Activated T-helper 17 cell treated with anti-CD3 and anti-CD28 coated beads, Interleukin-2, amount 50 U/mL, for 72 hours (primary cell): ENCODE measurements at regions not wholly inside any gene's neighbourhood (a gene's known extent, or its start where the extent isn't known, plus 50 kb on each side); places are given as distances from the start of the nearest gene placed in this dataset.
"Not testable (repeated sequence)": the region's sequence is repeated elsewhere in the genome, so short reads cannot be mapped to it uniquely, and the experiment has no call there.

Experiments used
- ATAC-seq: fragments of 150-1000 bp; cut with Tn5 transposase; replicated peaks from 2 replicates; pipeline ENCODE4 v1.10.0; 2021; ENCODE audit warnings: mild to moderate bottlenecking, moderate library complexity
- H3K27ac Mint-ChIP-seq: one replicate; pipeline ENCODE4 v1.8.0; 2022; ENCODE audit warnings: mixed read lengths
- H3K27me3 Mint-ChIP-seq: one replicate; pipeline ENCODE4 v1.8.0; 2022; ENCODE audit warnings: mixed read lengths
- H3K36me3 Mint-ChIP-seq: one replicate; pipeline ENCODE4 v1.8.0; 2022; ENCODE audit warnings: low read depth, mild to moderate bottlenecking, mixed read lengths
- H3K4me1 Mint-ChIP-seq: one replicate; pipeline ENCODE4 v1.8.0; 2022; ENCODE audit warnings: mixed read lengths
- H3K4me3 Mint-ChIP-seq: one replicate; pipeline ENCODE4 v1.8.0; 2022; ENCODE audit warnings: mild to moderate bottlenecking, mixed read lengths
- H3K9me3 Mint-ChIP-seq: one replicate; pipeline ENCODE4 v1.8.0; 2022; ENCODE audit warnings: mixed read lengths

GRCh38 chr13:109934520-109934919 lies 148.1 kb upstream of the IRS2 start:
- H3K4me1 Mint-ChIP-seq, H3K27ac Mint-ChIP-seq, H3K36me3 Mint-ChIP-seq, H3K4me3 Mint-ChIP-seq, H3K27me3 Mint-ChIP-seq, ATAC-seq, H3K9me3 Mint-ChIP-seq: not testable (repeated sequence)

- H3K4me1 Mint-ChIP-seq, result no peaks in the 10 kb centered on the region
- peaks cover 5% of the 10 kb centered on the region for H3K9me3 Mint-ChIP-seq
- ATAC-seq, result no peak
- no peaks in the 10 kb centered on the region for H3K36me3 Mint-ChIP-seq
- no peak overlapping the region for H3K27ac Mint-ChIP-seq
- H3K27me3 Mint-ChIP-seq, result peaks cover 5% of the 10 kb centered on the region
- no peak overlapping the region for H3K4me3 Mint-ChIP-seq
Measured at GRCh38 chr13:109933476-109933875, 147.1 kb upstream of the IRS2 start.

DNA sequence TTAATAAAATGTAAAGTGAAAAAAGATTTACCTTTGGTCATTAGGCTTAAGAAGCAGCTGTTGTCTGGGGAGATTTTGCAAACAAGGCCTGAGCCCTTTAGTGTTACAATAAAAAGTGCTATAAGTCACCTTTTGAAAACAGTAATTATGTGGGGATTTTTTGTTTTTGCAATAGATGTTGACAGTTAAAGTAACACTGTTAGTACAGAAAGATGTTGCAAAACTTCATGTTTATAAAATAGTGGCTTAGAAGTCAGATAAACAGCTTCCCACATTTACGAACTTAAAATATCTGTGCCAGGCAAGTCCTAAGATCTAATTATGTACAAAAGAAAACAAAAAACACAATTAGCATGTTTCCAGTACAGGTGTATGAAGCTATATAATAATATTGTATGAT lies 138.0 kb upstream of the IRS2 start:
- no peaks in the 10 kb centered on the region for H3K36me3 Mint-ChIP-seq
- no peaks in the 10 kb centered on the region for H3K9me3 Mint-ChIP-seq
- H3K4me3 Mint-ChIP-seq, result no peak overlapping the region
- H3K27me3 Mint-ChIP-seq, result peaks cover 26% of the 10 kb centered on the region
- no peaks in the 10 kb centered on the region for H3K4me1 Mint-ChIP-seq
- ATAC-seq, result no peak
- no peak overlapping the region for H3K27ac Mint-ChIP-seq

DNA sequence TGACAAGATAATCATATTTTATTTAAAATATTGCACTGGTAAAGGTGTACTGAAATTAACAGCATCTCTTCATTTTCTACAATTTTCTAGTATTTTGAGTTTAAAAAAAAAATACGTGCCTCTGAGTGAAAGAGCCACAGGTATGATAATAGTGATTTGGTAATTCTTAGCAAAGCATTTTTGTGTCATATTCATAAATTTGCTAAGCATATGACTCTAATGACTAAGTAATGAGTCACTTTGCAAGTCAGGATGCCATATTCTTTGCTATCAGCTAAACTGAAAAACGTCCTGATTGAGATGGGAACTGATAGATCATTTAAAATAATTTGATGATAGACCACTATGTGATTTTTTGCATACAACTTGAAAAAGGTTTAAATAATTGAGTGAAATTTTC lies 136.1 kb upstream of the IRS2 start:
- Mint-ChIP-seq H3K4me3 (no peak overlapping the region), H3K36me3 (no peaks in the 10 kb centered on the region), H3K4me1 (no peaks in the 10 kb centered on the region), H3K27ac (no peak overlapping the region), H3K27me3 (peaks cover 32% of the 10 kb centered on the region), H3K9me3 (no peaks in the 10 kb centered on the region)
- no peak for ATAC-seq

GRCh38 chr13:109919715-109920375 lies 133.5 kb upstream of the IRS2 start:
- H3K27me3 Mint-ChIP-seq, result peaks cover 32% of the 10 kb centered on the region
- no peaks in the 10 kb centered on the region for H3K4me1 Mint-ChIP-seq
- H3K4me3 Mint-ChIP-seq, result no peak overlapping the region
- H3K27ac Mint-ChIP-seq, result no peak overlapping the region
- ATAC-seq, result no peak
- H3K36me3 Mint-ChIP-seq, result no peaks in the 10 kb centered on the region
- no peaks in the 10 kb centered on the region for H3K9me3 Mint-ChIP-seq

DNA sequence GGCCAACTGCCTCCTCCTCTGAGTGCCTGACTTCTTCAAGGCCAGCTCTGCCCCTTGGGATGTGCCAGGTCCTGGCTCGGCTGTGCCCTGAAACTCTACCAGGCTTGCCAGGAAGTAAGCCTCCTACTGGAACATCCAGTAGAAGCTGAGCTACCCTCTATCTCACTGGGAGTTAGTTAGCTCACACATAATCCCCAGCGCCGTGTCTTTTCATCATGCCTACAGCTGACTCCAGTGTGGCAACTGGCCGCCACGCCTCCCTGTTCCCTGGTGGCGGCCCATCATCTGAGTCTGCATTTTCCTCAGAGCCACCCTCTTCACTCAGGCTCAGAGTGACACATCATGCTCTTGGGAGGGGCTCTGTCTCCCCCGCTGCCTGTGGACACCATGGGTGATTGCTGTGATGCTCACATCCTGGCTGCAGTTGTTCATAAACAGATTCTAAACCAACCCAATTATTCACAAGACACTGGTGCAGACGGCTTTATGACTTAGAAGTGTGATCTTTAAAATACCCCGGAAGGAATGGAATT lies 131.9 kb upstream of the IRS2 start:
- Mint-ChIP-seq H3K9me3 (no peaks in the 10 kb centered on the region), H3K27ac (no peak overlapping the region), H3K4me3 (no peak overlapping the region), H3K4me1 (no peaks in the 10 kb centered on the region), H3K27me3 (peaks cover 31% of the 10 kb centered on the region), H3K36me3 (no peaks in the 10 kb centered on the region)
- no peak for ATAC-seq

DNA sequence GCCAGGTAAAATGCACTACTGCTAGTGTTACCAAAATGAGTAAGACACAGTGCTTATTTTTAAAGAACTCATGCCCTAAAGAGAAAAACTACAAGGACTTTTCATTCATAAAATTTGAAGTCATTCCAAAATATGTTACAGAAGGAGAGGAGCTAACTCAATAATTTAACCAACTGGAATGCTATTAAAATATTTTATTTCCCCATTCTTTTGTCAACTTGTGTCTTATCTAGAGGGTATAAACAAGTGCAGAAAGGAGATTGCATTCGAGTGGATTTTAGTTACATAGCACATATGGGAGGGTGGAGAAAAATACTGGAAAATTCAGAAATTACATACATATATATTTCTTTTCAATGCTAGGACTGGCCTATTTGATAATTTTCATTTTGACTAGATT lies 131.0 kb upstream of the IRS2 start:
- peaks cover 31% of the 10 kb centered on the region for H3K27me3 Mint-ChIP-seq
- no peak overlapping the region for H3K27ac Mint-ChIP-seq
- no peak overlapping the region for H3K4me3 Mint-ChIP-seq
- no peaks in the 10 kb centered on the region for H3K9me3 Mint-ChIP-seq
- no peaks in the 10 kb centered on the region for H3K4me1 Mint-ChIP-seq
- no peaks in the 10 kb centered on the region for H3K36me3 Mint-ChIP-seq
- no peak for ATAC-seq

DNA sequence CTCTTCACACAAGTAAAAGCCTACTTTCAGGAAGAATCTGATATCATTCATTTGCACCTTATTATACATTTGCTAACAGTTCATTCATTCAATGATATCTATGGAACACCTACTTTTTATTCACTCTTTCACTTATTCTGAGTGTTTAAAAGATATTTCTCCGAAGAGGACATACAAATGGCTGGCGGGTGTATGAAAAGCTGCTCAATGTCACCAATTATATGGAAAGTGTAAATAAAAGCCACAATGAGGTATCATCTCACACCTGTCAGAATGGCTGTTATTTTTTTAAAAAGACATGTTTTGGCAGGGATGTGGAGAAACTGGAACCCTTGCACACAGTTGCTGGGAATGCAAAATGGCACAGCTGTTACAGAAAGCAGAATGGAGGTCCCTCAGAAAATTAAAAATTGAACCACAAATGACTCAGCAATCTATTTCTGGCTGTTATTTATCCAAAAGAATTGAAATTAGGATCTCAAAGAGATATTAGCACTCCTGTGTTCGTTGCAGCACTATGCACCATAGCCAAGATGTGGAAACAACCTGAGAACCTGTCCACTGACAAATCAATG lies 127.6 kb upstream of the IRS2 start:
- Mint-ChIP-seq H3K4me1 (no peaks in the 10 kb centered on the region), H3K36me3 (no peaks in the 10 kb centered on the region), H3K27me3 (peaks cover 18% of the 10 kb centered on the region), H3K4me3 (no peak overlapping the region), H3K27ac (no peak overlapping the region), H3K9me3 (no peaks in the 10 kb centered on the region)
- ATAC-seq, result no peak

GRCh38 chr13:109913186-109913585 lies 126.8 kb upstream of the IRS2 start:
- H3K9me3 Mint-ChIP-seq, result no peaks in the 10 kb centered on the region
- H3K27me3 Mint-ChIP-seq, result peaks cover 11% of the 10 kb centered on the region
- no peaks in the 10 kb centered on the region for H3K4me1 Mint-ChIP-seq
- no peak overlapping the region for H3K4me3 Mint-ChIP-seq
- no peak for ATAC-seq
- H3K36me3 Mint-ChIP-seq, result no peaks in the 10 kb centered on the region
- H3K27ac Mint-ChIP-seq, result no peak overlapping the region

DNA sequence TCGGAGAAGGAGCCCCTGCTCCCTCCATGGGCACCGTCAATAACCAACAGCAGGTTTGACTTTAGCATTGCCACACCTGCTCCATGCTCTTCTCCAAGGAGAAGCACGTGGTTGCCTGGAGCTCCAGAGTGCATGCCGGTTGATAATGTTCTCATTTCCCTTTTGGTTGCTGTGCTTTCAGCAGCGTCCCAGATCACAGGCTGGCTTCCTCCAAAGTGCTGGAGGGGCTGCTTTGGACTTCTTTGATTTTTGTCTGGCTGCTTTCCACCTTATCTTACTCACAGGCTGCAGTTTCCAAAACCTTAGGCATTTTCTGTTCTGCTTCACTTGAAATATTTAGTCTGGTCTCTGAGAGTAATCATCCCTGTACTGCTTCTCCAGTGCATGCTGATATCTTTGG lies 123.8 kb upstream of the IRS2 start:
- peaks cover 14% of the 10 kb centered on the region for H3K27me3 Mint-ChIP-seq
- no peak for ATAC-seq
- H3K27ac Mint-ChIP-seq, result no peak overlapping the region
- H3K4me1 Mint-ChIP-seq, result no peaks in the 10 kb centered on the region
- H3K9me3 Mint-ChIP-seq, result no peaks in the 10 kb centered on the region
- no peaks in the 10 kb centered on the region for H3K36me3 Mint-ChIP-seq
- H3K4me3 Mint-ChIP-seq, result no peak overlapping the region

DNA sequence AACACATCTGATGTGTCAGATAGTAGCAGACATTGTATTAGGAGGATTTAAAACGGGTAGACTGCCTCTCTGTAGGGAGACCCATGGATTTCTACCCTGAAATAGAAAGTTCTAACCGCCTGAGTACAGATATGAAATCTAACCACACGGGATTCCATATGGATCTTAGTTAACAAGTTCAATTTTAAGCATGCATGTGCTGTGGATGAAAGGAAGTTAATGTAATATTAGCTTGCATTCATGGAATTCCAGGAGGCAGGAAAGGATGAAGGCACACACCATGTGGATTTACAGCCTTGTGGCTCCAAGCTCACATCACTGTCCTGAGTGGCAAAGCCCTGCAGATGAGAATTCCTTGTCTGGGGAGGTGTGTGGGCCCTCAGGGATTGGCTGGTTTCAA lies 120.6 kb upstream of the IRS2 start:
- no peak for ATAC-seq
- Mint-ChIP-seq H3K27me3 (peaks cover 9% of the 10 kb centered on the region), H3K4me3 (no peak overlapping the region), H3K36me3 (no peaks in the 10 kb centered on the region), H3K27ac (no peak overlapping the region), H3K9me3 (no peaks in the 10 kb centered on the region), H3K4me1 (no peaks in the 10 kb centered on the region)

GRCh38 chr13:109904218-109904617 lies 117.8 kb upstream of the IRS2 start:
- Mint-ChIP-seq H3K4me1 (no peaks in the 10 kb centered on the region), H3K36me3 (no peaks in the 10 kb centered on the region), H3K27ac (no peak overlapping the region), H3K9me3 (no peaks in the 10 kb centered on the region), H3K4me3 (no peak overlapping the region), H3K27me3 (peaks cover 11% of the 10 kb centered on the region)
- ATAC-seq, result no peak

GRCh38 chr13:109900741-109901140 lies 114.4 kb upstream of the IRS2 start:
- H3K4me1 Mint-ChIP-seq, result no peaks in the 10 kb centered on the region
- H3K27ac Mint-ChIP-seq, result no peak overlapping the region

GRCh38 chr13:109900320-109900719 lies 113.9 kb upstream of the IRS2 start:
- no peaks in the 10 kb centered on the region for H3K36me3 Mint-ChIP-seq
- no peak for ATAC-seq
- H3K9me3 Mint-ChIP-seq, result no peaks in the 10 kb centered on the region
- no peak overlapping the region for H3K27ac Mint-ChIP-seq
- no peaks in the 10 kb centered on the region for H3K4me1 Mint-ChIP-seq
- H3K27me3 Mint-ChIP-seq, result peaks cover 15% of the 10 kb centered on the region
- no peak overlapping the region for H3K4me3 Mint-ChIP-seq

More at GRCh38 chr13:109900741-109901140, 114.4 kb upstream of the IRS2 start:
- peaks cover 15% of the 10 kb centered on the region for H3K27me3 Mint-ChIP-seq
- no peaks in the 10 kb centered on the region for H3K9me3 Mint-ChIP-seq
- no peak overlapping the region for H3K4me3 Mint-ChIP-seq
- no peak for ATAC-seq
- no peaks in the 10 kb centered on the region for H3K36me3 Mint-ChIP-seq

GRCh38 chr13:109899748-109900147 lies 113.4 kb upstream of the IRS2 start:
- H3K4me3 Mint-ChIP-seq, result no peak overlapping the region
- no peak for ATAC-seq
- no peaks in the 10 kb centered on the region for H3K9me3 Mint-ChIP-seq
- H3K4me1 Mint-ChIP-seq, result no peaks in the 10 kb centered on the region
- H3K27ac Mint-ChIP-seq, result no peak overlapping the region
- H3K36me3 Mint-ChIP-seq, result no peaks in the 10 kb centered on the region
- H3K27me3 Mint-ChIP-seq, result peaks cover 15% of the 10 kb centered on the region
